Stomach (tissue), 4 donors: ENCODE measurements at regions not wholly inside any gene's neighbourhood (a gene's known extent, or its start where the extent isn't known, plus 50 kb on each side); places are given as distances from the start of the nearest gene placed in this dataset.

ENCODE experiments used
- POLR2A ChIP-seq, 4 donors: fragments of 450-650 bp; IDR thresholded peaks; one replicate each; pipeline ENCODE4 v1.6.1; 2016; ENCODE audit warnings: antibody characterized with exemption in 4 of 4, control low read depth in 2 of 4, mild to moderate bottlenecking in 1 of 4, moderate library complexity in 1 of 4
- POLR2AphosphoS5 ChIP-seq, 3 donors: sonication (generic); formaldehyde crosslinking; IDR thresholded peaks; one replicate each; pipeline ENCODE4 v1.6.1; 2016; ENCODE audit warnings: antibody characterized with exemption in 3 of 3
- TF ChIP-seq, protein P1 (sequence below), 7 experiments: fragments of 450-650 bp in 4 of 7; fragments of 200-600 bp in 3 of 7; sonication (generic) in 3 of 7; IDR thresholded peaks; one replicate each; pipeline ENCODE4 v1.5.1; 2016 to 2019; ENCODE audit warnings: antibody characterized with exemption in 7 of 7, control low read depth in 2 of 7, mild to moderate bottlenecking in 1 of 7

DNA sequence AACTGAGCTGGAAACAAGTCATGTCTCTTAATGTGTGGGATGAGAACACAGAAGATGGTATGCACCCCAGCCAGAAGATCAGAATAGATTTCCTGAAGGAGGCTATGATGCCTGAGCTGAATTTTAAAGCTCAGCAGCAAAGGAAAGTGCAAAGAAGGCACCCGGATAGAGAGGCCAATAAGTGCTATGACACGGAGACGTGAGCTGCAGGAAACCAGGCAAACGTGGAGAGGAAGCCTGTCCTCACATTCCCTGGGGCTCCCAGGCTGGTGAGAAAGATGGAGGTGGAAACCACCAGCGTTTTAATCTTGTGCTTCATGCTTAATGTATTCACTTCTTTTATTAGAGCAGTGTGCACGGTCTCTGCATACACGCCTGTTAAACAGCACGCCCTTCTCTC, 302.1 kb downstream of the HAPSTR1 start:
- TF ChIP-seq, protein P1, sequence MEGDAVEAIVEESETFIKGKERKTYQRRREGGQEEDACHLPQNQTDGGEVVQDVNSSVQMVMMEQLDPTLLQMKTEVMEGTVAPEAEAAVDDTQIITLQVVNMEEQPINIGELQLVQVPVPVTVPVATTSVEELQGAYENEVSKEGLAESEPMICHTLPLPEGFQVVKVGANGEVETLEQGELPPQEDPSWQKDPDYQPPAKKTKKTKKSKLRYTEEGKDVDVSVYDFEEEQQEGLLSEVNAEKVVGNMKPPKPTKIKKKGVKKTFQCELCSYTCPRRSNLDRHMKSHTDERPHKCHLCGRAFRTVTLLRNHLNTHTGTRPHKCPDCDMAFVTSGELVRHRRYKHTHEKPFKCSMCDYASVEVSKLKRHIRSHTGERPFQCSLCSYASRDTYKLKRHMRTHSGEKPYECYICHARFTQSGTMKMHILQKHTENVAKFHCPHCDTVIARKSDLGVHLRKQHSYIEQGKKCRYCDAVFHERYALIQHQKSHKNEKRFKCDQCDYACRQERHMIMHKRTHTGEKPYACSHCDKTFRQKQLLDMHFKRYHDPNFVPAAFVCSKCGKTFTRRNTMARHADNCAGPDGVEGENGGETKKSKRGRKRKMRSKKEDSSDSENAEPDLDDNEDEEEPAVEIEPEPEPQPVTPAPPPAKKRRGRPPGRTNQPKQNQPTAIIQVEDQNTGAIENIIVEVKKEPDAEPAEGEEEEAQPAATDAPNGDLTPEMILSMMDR (IDR thresholded peaks at IDR 0.05), result no peak
- TF ChIP-seq POLR2A (IDR thresholded peaks at IDR 0.05), result no peak
- TF ChIP-seq POLR2AphosphoS5 (IDR thresholded peaks at IDR 0.05), result no peak
